OCI-LY1 (cell line): ENCODE measurements at regions not wholly inside any gene's neighbourhood (a gene's known extent, or its start where the extent isn't known, plus 50 kb on each side); places are given as distances from the start of the nearest gene placed in this dataset.

Source experiments
- H2AFZ ChIP-seq: fragments of 200-600 bp; sonication (generic), shearing (Covaris generic); 2 replicates; pipeline ENCODE4 v1.6.0; 2014; ENCODE audit warnings: antibody characterized with exemption, mild to moderate bottlenecking, low read length
- H3F3A ChIP-seq: fragments of 200-600 bp; sonication (generic), shearing (Covaris generic); 2 replicates; pipeline ENCODE4 v1.6.0; 2014; ENCODE audit warnings: mild to moderate bottlenecking, antibody characterized with exemption, low read length, moderate library complexity; ENCODE audit not compliant: insufficient read depth
- H3K27ac ChIP-seq: fragments of 200-600 bp; sonication (generic); 2 replicates; pipeline ENCODE4 v1.5.1; 2014; ENCODE audit warnings: low read length, mixed run types, mild to moderate bottlenecking, low read depth; ENCODE audit not compliant: poor library complexity, severe bottlenecking
- H3K27me3 ChIP-seq: fragments of 200-600 bp; sonication (generic); 2 replicates; pipeline ENCODE4 v1.6.0; 2014; ENCODE audit warnings: antibody characterized with exemption, mild to moderate bottlenecking, low read length, moderate library complexity; ENCODE audit not compliant: insufficient read depth
- H3K36me3 ChIP-seq: fragments of 200-600 bp; sonication (generic); 2 replicates; pipeline ENCODE4 v1.6.1; 2014; ENCODE audit warnings: mild to moderate bottlenecking, antibody characterized with exemption, low read length, moderate library complexity, mixed read lengths; ENCODE audit not compliant: insufficient read depth
- H3K4me1 ChIP-seq: fragments of 200-600 bp; sonication (generic); 2 replicates; pipeline ENCODE4 v1.5.1; 2014; ENCODE audit warnings: mild to moderate bottlenecking, low read length, moderate library complexity; ENCODE audit not compliant: insufficient read depth, severe bottlenecking
- H3K4me2 ChIP-seq: fragments of 200-600 bp; sonication (generic), shearing (Covaris generic); 2 replicates; pipeline ENCODE4 v1.6.1; 2014; ENCODE audit warnings: low read length
- H3K4me3 ChIP-seq: fragments of 200-600 bp; sonication (generic); 2 replicates; pipeline ENCODE4 v1.5.1; 2014; ENCODE audit warnings: low read length, low read depth, mild to moderate bottlenecking, mixed read lengths; ENCODE audit not compliant: poor library complexity, severe bottlenecking
- H3K79me2 ChIP-seq: fragments of 200-600 bp; shearing (Covaris generic); 2 replicates; pipeline ENCODE4 v1.6.1; 2016; ENCODE audit warnings: mixed run types, low read length, mixed read lengths; ENCODE audit not compliant: insufficient read depth
- H3K9ac ChIP-seq: fragments of 200-600 bp; sonication (generic), shearing (Covaris generic); 2 replicates; pipeline ENCODE4 v1.6.1; 2014; ENCODE audit warnings: mild to moderate bottlenecking, low read length, mixed read lengths
- H3K9me2 ChIP-seq: fragments of 200-600 bp; sonication (generic), shearing (Covaris generic); 2 replicates; pipeline ENCODE4 v1.6.1; 2014; ENCODE audit warnings: low read depth, mild to moderate bottlenecking, low read length, mixed read lengths
- H3K9me3 ChIP-seq: fragments of 200-600 bp; shearing (Covaris generic); 2 replicates; pipeline ENCODE4 v1.6.1; 2014; ENCODE audit warnings: low read length, mixed read lengths
- H4K20me1 ChIP-seq: fragments of 200-600 bp; sonication (generic), shearing (Covaris generic); 2 replicates; pipeline ENCODE4 v1.6.0; 2016; ENCODE audit warnings: mild to moderate bottlenecking, low read length; ENCODE audit not compliant: insufficient read depth
- CTCF ChIP-seq: fragments of 200-600 bp; sonication (generic), shearing (Covaris generic); IDR thresholded peaks from 2 replicates; pipeline ENCODE4 v1.5.1; 2017; ENCODE audit warnings: mild to moderate bottlenecking, antibody characterized with exemption, low read length, moderate library complexity, mixed read lengths
- EZH2 ChIP-seq: fragments of 200-600 bp; sonication (generic), shearing (Covaris generic); IDR thresholded peaks from 2 replicates; pipeline ENCODE4 v1.8.0; 2017; ENCODE audit warnings: borderline replicate concordance, mixed run types, mild to moderate bottlenecking, antibody characterized with exemption, low read length, moderate library complexity, mixed read lengths

- no peak overlapping the region for H3K4me3 ChIP-seq
- no peak overlapping the region for H3K27ac ChIP-seq
- no peak for TF ChIP-seq EZH2
- no peak for TF ChIP-seq CTCF
- no peaks in the 10 kb centered on the region for H3F3A ChIP-seq
- no peak overlapping the region for H3K4me2 ChIP-seq
- H2AFZ ChIP-seq: no peak overlapping the region
- no peaks in the 10 kb centered on the region; the same call in 1 of the 2 replicates for H3K36me3 ChIP-seq
- H3K9me3 ChIP-seq: no peaks in the 10 kb centered on the region
- no peaks in the 10 kb centered on the region for H3K79me2 ChIP-seq
- peaks cover 3% of the 10 kb centered on the region for H3K4me1 ChIP-seq
- no peaks in the 10 kb centered on the region for H3K9me2 ChIP-seq
- H4K20me1 ChIP-seq: no peaks in the 10 kb centered on the region
- H3K27me3 ChIP-seq: no peaks in the 10 kb centered on the region
- no peak overlapping the region for H3K9ac ChIP-seq
These were observed 280.0 kb upstream of the MAP3K1 start for GRCh38 chr5:56535347-56535746.

- H3K36me3 ChIP-seq: no peaks in the 10 kb centered on the region; the same call in 1 of the 2 replicates
- no peaks in the 10 kb centered on the region for H3K9me2 ChIP-seq
- no peak for TF ChIP-seq EZH2
- no peak for TF ChIP-seq CTCF
- no peaks in the 10 kb centered on the region for H3K27me3 ChIP-seq
- no peak overlapping the region for H3K4me3 ChIP-seq
- H3K4me2 ChIP-seq: no peak overlapping the region
- H3F3A ChIP-seq: no peaks in the 10 kb centered on the region
- H3K9ac ChIP-seq: no peak overlapping the region
- no peaks in the 10 kb centered on the region for H4K20me1 ChIP-seq
- no peaks in the 10 kb centered on the region for H3K4me1 ChIP-seq
- no peaks in the 10 kb centered on the region for H3K9me3 ChIP-seq
- no peak overlapping the region for H3K27ac ChIP-seq
- no peaks in the 10 kb centered on the region for H3K79me2 ChIP-seq
- no peak overlapping the region for H2AFZ ChIP-seq
These were observed 281.1 kb upstream of the MAP3K1 start for GRCh38 chr5:56534102-56534829.

DNA sequence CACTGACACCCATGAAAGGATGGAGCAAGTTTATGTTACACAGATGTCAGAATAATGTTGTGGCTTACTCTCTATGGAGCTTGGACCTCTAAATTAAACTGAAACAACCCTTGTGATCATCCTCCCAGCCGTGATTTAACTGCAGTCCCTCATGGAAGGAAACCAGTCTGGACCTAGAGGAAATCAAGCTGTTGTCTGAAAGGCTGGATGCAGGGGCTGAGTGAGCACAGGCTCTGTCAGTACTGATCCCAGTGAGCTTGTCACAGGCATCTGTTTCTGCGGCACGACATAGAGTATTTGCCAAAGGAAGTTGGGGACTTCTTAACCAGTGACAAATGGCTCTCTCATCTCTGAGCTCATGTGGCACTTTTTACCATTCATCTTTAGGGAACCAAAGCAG, 282.9 kb upstream of the MAP3K1 start:
- Histone ChIP-seq H3K27ac (no peak overlapping the region), H2AFZ (no peak overlapping the region), H3K9me3 (no peaks in the 10 kb centered on the region), H3K4me3 (no peak overlapping the region), H3K9ac (no peak overlapping the region), H3K36me3 (no peaks in the 10 kb centered on the region; the same call in 1 of the 2 replicates), H3K27me3 (no peaks in the 10 kb centered on the region), H3K9me2 (no peaks in the 10 kb centered on the region), H3F3A (no peaks in the 10 kb centered on the region), H4K20me1 (no peaks in the 10 kb centered on the region), H3K79me2 (no peaks in the 10 kb centered on the region), H3K4me2 (no peak overlapping the region), H3K4me1 (no peaks in the 10 kb centered on the region)
- TF ChIP-seq CTCF: no peak
- no peak for TF ChIP-seq EZH2
